ENCODE measurements at regions not wholly inside any gene's neighbourhood (a gene's known extent, or its start where the extent isn't known, plus 50 kb on each side); places are given as distances from the start of the nearest gene placed in this dataset.

DNA sequence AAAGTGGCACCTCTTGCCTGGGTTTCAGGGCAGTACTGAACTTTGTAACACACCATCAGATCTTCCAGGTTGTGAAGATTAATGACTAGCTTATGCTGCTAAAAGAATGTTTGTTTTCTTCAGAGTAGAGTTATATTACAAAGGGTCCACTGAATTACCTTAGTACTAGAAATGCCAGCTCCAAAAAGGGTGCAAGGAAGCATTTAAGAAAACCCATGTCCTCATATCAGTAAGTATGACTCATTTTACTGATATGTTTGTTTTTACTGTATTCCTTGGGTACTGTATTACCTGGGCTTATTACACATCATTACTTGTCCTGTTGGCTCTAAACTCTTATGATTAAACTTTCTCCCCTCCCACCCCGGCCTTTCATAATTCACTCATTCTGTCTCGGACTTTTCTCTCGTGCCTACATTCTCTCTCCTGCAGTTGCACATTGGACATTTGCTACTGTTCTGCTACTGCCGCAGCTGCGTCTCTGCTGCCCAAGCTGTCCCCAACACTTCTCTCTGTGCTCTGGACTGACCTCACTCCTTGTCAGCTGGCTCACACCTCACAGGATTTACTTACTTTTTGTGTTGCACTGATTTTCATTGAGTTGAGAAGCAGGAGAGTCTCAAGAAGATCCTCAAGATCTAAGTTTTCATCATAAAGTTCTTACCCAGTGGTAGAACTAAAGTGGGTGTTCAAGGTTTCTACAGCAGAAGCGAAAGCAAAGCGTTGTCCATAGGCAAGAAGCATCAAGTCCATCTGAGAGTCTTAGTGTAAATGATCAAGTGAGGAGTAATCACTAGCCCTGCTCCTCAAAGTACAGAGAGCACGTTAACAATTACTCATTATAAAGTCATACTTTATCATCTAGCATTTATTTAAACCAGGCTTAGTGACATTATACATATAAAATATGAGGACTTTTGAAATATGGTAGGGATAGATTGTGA is 53.2 kb upstream of the C9orf72 start:
- TF ChIP-seq, protein P1, sequence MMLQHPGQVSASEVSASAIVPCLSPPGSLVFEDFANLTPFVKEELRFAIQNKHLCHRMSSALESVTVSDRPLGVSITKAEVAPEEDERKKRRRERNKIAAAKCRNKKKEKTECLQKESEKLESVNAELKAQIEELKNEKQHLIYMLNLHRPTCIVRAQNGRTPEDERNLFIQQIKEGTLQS (IDR thresholded peaks at IDR 0.05; ENCODE audit: insufficient read depth, low read depth, low read length): no peak
- TF ChIP-seq, protein P2, sequence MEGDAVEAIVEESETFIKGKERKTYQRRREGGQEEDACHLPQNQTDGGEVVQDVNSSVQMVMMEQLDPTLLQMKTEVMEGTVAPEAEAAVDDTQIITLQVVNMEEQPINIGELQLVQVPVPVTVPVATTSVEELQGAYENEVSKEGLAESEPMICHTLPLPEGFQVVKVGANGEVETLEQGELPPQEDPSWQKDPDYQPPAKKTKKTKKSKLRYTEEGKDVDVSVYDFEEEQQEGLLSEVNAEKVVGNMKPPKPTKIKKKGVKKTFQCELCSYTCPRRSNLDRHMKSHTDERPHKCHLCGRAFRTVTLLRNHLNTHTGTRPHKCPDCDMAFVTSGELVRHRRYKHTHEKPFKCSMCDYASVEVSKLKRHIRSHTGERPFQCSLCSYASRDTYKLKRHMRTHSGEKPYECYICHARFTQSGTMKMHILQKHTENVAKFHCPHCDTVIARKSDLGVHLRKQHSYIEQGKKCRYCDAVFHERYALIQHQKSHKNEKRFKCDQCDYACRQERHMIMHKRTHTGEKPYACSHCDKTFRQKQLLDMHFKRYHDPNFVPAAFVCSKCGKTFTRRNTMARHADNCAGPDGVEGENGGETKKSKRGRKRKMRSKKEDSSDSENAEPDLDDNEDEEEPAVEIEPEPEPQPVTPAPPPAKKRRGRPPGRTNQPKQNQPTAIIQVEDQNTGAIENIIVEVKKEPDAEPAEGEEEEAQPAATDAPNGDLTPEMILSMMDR (IDR thresholded peaks at IDR 0.05; ENCODE audit: control extremely low read depth in 1 of 3, insufficient read depth in 1 of 3, low read depth in 1 of 3, low read length in 3 of 3): no peak
- TF ChIP-seq ZNF274 (IDR thresholded peaks at IDR 0.05; ENCODE audit: borderline replicate concordance, extremely low read depth, low read length) (no peak), KDM5A (IDR thresholded peaks at IDR 0.05; ENCODE audit: low read length) (no peak), YY1 (IDR thresholded peaks at IDR 0.05; ENCODE audit: low read depth, low read length) (no peak), EZH2 (IDR thresholded peaks at IDR 0.05; ENCODE audit: low read depth, low read length, severe bottlenecking) (no peak), SP1 (IDR thresholded peaks at IDR 0.05; ENCODE audit: low read depth, low read length) (no peak), RFX5 (IDR thresholded peaks at IDR 0.05; ENCODE audit: borderline replicate concordance, low read depth, low read length) (no peak), RAD21 (IDR thresholded peaks at IDR 0.05 in 1 of 2, conservative IDR thresholded peaks at IDR 0.05 in 1 of 2; ENCODE audit: low read depth in 2 of 2, low read length in 2 of 2) (no peak)
- TF ChIP-seq, protein P3, sequence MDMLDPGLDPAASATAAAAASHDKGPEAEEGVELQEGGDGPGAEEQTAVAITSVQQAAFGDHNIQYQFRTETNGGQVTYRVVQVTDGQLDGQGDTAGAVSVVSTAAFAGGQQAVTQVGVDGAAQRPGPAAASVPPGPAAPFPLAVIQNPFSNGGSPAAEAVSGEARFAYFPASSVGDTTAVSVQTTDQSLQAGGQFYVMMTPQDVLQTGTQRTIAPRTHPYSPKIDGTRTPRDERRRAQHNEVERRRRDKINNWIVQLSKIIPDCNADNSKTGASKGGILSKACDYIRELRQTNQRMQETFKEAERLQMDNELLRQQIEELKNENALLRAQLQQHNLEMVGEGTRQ (IDR thresholded peaks at IDR 0.05; ENCODE audit: low read length): no peak
